Skin epidermis (tissue), 12 donors: ENCODE measurements at regions not wholly inside any gene's neighbourhood (a gene's known extent, or its start where the extent isn't known, plus 50 kb on each side); places are given as distances from the start of the nearest gene placed in this dataset.

Source experiments
- H3K27ac ChIP-seq, 21 experiments: fragments of 200-600 bp; sonication (generic) in 11 of 21; one replicate each; pipeline ENCODE4 v1.5.0; 2020; ENCODE audit warnings: mild to moderate bottlenecking in 3 of 21, inconsistent platforms in 2 of 21, moderate library complexity in 2 of 21
- H3K4me3 ChIP-seq, 7 experiments: fragments of 200-600 bp; sonication (generic) in 2 of 7; one replicate each; pipeline ENCODE4 v1.5.0; 2020; ENCODE audit warnings: inconsistent platforms in 2 of 7, mild to moderate bottlenecking in 2 of 7, moderate library complexity in 1 of 7

DNA sequence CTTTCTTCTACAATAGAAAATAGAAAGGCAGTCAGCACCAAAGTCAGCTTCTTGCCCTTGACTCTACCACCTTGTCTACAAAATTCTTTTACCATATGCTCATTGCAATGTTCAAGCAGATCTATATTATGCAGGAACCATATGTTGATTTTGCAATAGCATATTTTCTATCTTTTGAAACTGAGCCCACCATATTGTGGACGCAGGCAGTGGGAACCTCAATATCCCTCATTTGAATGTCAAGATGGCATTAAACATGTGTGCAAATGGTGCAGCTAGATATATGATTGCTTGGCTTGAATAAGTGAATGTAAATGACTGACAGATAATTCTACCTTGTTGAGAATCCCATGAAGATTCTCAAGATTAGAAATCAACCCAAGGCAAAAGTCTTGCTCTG lies 412.7 kb upstream of the FSHR start:
- no peak overlapping the region for H3K4me3 ChIP-seq

DNA sequence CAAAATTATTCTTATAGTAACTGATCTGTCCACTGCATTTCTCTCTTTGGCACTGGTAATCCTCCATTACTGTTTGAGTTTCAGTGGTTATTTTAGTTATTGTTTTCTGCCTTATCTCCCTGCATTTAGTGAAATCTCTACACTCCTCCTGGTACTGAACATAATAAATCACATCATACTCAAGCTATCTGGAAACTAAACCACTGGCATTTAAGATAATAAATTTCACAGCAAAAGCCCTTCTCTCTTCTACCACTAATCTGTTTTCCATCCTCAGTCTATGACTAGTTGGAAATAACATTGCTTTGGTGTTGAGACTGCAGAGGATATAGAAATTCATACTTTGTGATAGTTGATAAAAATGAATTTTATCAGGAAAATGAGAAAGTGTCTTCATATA lies 399.3 kb upstream of the FSHR start:
- Histone ChIP-seq H3K27ac (no peak overlapping the region), H3K4me3 (no peak overlapping the region)

More for the DNA sequence above, 412.7 kb upstream of the FSHR start:
- H3K27ac ChIP-seq, result no peak overlapping the region

DNA sequence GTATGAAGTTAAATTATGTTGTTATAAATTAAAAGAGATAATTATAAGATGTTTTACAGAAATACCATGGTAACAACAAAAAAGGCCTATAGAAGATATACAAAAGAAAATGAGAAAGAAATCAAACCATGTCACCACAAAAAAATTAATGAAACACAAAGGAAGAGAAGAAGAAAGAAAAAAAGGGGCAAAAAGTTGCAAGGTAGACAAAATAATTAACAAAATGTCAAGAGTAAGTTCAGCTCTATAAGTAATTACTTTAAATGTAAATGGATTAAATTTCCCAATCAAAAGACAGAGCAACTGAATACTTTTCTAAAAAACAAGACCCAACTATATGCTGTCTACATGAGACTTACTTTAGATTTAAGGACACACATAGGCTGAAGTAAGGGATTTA lies 378.4 kb upstream of the FSHR start:
- no peak overlapping the region for H3K27ac ChIP-seq
- no peak overlapping the region for H3K4me3 ChIP-seq

DNA sequence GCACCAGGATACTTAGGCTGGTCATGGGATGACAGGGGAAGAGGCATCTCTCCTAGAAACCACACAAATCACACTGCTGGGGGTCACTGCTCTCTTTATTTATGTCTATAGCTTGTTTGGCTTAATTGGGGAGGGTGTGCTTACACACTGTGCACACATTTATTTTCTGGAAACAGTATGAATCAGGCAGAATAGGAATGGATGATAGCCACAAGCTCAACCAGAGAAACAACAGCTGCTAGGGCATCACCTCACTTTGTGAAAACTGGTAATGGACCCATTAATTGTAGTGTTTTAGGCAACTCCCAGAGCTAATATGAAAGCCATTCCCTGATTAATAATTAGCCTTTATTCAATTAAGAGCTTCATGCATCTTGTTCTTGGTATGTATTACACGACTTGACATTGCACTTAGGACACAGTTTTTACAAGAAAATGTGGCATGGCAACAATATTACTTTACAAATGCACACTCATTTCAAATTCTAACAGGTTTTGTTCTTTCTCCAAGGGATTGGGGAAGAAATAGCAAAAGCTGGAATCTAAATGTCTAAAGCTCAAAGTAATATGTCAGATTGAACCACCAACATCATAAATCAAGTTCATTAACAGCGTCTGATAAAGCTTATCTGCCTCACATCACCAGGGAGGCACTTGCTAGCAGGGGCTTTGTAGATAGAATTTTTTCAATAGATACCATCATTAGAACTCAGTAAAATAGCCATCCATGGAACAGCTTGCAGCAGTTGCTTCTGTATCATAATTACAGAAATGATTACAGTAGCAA lies 361.9 kb upstream of the FSHR start:
- H3K4me3 ChIP-seq, result no peak overlapping the region
- no peak overlapping the region for H3K27ac ChIP-seq

DNA sequence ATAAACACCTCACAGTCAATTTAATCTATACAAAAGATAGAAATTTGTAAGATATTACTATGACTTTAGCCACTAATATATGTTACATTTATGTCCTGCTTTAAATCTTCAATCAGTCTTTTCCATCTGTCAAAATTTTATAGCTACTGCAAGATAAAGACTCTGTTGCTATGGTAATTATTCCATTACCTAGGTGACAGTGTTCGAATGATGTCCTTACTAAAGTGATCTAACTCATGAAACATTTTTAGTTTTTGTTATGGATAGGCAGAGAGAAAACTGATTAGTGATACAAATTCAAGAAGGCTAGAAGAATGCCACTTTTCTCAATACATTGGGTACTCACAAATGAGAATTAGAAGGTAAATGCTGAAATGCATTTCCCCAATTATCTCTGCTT lies 359.9 kb upstream of the FSHR start:
- H3K4me3 ChIP-seq, result no peak overlapping the region
- H3K27ac ChIP-seq, result no peak overlapping the region

DNA sequence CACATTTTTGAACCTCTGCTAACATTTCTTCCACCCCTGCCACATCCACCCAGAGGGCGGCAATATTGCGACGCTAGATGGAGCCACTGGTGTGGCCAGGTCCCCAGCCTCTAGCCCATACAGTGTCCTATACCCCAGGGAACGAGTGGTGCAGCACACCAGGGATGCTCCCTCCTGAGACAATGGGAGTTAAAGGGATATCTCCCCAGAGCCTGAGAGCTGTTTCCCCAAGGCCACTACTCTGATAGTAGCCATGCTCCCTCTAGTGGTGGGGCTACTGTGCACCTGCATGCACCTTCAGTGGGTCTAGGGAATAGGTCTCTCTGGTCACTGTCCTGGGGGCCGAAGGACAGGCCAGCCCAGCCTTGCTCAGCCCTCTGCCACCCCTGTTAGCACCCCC lies 336.4 kb upstream of the FSHR start:
- H3K4me3 ChIP-seq, result no peak overlapping the region
- H3K27ac ChIP-seq, result no peak overlapping the region

DNA sequence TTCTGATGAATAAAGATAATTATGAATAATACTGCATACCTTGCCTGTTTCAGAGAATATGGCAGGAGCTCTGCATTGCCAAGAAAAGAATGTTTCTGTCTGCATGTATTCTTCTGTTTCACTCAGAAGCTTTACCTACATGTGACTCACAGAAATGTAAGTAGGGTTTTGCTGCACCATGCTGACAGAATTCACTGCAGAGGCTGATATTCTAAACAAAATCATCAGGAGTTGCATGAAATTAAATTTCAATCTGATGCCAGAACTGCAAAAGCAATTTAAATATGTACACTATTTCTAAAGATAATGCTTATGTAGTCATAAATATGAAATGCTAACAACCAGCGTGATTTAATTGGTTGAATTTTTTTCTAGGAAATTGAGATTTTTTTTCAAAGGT lies 332.8 kb upstream of the FSHR start:
- no peak overlapping the region for H3K4me3 ChIP-seq
- no peak overlapping the region for H3K27ac ChIP-seq

DNA sequence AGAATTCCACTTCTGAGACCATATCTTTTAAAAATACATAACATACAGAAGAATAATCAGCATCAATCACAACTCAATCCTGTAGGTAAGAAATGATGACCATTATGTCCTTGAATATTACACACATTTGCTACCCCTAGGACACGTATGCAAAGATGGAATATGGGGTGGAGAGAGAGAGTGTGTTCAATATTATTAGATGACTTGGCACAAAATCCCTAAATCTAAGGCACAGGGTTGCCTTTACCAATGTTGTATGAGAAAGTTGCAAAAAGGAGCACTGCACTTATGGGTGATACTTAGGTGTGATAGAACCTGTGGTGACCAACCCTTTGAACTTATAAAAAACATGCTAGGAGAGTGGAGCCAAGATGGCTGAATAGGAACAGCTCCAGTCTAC lies 326.2 kb upstream of the FSHR start:
- Histone ChIP-seq H3K27ac (no peak overlapping the region), H3K4me3 (no peak overlapping the region)

DNA sequence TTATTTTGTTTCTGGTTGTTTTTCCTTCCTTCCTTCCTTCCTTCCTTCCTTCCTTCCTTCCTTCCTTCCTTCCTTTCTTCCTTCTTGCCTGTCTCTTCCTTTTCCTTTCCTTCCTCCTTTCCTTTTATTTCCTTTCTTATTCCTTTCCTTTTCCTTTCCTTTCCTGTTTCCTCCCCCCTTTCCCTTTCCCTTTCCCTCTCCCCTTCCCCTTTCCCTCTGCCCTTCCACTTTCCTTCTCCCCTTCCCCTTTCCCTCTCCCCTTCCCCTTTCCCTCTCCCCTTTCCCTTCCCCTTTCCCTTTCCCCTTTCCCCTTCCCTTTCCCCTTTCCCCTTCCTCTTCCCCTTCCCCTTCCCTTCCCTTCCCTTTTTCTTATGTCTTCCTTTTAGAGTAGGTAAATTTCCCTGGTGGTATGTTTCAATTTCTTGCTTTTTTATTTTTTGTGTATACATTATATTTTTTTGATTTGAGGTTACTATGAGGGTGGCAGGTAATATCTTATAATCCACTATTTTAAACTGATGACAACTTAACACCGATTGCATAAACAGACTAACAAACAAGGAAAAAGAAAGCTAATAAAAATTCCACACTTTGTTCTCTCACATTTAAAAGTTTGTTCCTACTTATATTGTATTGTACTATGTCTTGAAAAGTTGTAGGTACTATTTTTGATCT lies 311.0 kb upstream of the FSHR start:
- no peak overlapping the region for H3K27ac ChIP-seq
- no peak overlapping the region for H3K4me3 ChIP-seq

DNA sequence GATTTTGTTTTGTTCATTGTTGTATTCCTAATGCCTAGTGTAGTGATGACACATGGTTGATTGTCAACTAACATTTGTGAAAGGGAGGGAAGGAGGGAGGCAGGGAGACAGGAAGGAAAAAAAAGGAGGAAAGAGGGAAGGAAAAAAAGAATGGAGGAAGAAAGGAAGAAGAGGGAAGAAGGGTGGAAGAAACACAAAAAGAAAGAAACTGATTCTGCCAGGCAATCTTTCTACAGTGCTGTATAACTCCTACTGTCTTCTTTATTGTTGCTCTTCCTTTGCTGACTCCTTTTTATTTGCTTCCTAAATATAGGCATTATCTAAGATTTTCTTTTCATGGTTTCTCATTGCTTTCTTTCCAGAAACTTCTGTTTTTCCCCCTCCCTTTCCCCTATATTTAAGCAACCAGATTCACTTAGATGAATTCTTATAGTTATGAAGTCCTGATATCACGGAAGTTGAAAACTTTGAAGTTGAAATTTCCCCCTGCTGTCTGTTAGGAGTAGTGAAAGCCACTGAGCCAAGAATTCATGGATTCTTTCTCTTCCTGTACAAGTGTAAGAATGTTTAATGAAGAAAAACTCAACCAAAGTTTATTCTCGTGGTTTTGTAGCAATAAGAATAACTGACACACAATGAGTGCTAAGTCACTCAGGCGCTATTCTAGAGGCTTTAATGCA lies 305.1 kb upstream of the FSHR start:
- H3K27ac ChIP-seq, result no peak overlapping the region
- H3K4me3 ChIP-seq, result no peak overlapping the region

DNA sequence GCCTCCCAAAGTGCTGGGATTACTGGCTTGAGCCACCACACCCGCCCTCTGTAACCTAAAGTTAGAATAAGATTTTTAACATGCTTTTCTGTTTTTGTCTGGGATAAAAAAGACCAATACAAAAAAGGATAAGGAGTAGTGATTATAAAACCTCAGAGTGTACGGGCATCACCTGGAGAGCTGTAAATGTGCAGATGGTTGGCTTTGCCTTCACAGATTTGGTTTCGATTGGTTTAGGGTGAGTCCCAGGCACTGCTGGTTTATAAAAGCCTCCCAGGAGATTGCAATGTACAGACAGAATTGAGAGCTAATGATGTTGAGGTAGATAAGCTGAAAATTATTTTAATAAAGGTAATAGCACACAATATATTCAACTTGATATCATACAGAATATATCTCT lies 289.7 kb upstream of the FSHR start:
- Histone ChIP-seq H3K27ac (no peak overlapping the region), H3K4me3 (no peak overlapping the region)

DNA sequence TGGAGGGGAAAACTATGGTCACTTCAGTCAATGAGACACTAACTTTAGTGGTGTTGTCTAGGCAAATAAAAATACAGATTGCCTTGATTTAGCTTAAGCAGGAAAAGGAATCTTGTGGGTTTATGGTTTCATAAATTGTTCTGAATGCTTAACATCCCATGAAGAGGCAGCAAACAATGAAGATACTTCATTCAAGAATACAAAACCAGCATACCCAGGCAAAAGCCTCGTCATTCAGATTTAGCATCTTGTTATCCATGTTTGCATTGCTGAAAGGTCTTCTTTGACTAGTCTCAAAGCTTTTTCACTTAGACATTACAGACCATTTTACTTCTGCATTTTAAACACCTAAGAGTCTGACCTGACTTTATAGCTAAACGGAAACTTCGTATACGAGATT lies 272.7 kb upstream of the FSHR start:
- no peak overlapping the region for H3K4me3 ChIP-seq

DNA sequence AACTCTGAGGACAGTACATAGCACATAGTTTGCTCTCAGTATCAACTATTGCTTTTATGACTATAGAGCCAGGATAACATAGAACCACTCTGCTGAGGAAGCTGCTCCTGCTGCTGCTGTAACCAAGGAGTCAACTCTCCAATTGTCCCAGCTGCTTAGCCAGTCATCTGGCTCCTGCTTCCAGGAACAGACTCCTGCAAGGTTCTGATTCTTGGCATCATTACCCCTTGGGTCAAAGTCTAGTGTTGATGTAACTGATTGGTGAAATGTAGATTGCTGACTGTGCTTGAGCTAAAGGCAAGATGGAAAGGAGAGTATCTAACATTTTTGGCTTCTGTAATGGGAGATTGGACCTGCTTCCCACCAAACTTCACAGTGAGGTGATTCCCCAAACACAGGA lies 261.9 kb upstream of the FSHR start:
- Histone ChIP-seq H3K4me3 (no peak overlapping the region), H3K27ac (no peak overlapping the region)

More for the DNA sequence above, 272.7 kb upstream of the FSHR start:
- H3K27ac ChIP-seq, result no peak overlapping the region

DNA sequence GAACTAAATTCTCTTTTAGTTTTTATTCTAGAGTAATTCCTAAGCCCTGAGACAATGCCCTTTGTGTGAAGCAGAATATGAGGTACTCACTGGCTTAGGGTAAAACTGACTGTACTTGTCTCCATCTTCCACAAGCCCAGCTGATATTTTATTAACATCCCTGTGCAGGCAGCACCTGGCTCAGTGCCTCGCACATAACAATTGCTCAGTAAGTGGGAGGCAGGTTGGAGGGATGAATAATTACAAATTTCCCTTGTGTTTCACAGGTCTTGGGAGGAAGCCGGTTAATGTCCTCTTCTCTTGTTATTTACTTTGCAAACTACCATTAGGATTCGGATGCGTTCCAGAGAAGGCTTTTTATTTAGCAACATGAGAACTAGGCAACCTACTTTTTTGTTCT lies 249.8 kb upstream of the FSHR start:
- no peak overlapping the region for H3K27ac ChIP-seq
- no peak overlapping the region for H3K4me3 ChIP-seq

DNA sequence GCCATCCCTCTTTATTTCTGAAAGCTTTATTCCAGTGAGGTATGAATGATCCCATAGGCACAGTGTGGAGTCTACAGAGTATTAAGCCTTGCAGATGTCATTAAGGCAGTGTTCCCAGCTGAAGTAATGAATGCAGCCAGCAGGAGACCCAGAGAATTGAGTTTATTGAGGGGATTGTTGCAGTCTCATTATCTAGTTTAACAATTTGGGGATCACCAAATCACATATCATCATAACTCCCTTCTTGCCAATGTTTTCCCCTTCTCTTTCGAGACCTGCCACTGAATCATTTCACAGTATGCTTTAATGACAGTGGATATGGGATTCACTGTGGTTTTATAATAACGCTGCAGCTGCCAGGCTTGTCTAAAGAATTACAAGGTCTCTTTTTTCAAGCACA lies 249.3 kb upstream of the FSHR start:
- H3K27ac ChIP-seq, result no peak overlapping the region

DNA sequence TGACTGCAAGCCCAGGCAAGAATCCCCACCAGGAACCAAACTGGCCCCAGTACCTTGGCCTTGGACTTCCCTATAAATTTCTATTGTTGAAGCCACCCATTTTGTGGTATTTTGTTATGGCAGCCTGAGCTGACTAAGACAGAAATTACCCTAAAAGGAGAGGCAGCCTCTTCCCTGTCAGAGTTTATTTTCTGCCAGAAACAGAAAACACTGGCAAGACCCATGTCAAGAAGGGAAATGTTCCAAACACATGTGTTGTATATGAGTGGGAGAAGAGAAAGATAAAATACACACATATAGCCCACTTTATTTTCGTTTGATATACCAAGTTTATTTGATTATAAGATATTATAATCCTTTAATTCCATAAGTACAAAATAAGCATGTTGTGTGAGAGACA lies 225.1 kb upstream of the FSHR start:
- no peak overlapping the region for H3K4me3 ChIP-seq
- no peak overlapping the region for H3K27ac ChIP-seq

More for the DNA sequence above, 249.3 kb upstream of the FSHR start:
- H3K4me3 ChIP-seq, result no peak overlapping the region

DNA sequence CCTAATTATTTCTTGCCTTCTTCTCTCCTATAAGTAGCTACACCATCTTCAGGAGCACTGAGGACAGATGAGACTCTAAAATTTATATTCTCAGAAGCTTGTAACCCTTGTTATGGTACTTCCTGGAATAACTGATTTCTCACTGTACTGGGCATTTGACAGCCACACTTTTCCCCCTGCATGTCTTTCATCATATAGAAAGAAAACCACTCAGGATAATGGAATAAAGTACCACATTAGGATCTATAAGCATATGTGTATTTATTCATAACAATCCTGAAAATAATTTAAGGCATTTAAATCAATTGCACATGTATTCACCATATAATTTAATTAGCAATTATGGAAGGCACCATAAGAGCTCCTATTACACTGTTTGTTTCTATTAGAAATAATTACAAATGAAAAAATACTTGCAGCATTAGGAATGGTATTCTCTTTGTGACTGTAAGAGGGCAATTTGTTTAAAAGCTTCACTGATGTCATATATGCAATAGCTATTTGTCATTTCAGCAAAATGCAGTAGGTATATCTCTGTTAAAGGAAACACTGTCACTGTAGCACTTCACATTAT lies 216.9 kb upstream of the FSHR start:
- Histone ChIP-seq H3K27ac (no peak overlapping the region), H3K4me3 (no peak overlapping the region)

DNA sequence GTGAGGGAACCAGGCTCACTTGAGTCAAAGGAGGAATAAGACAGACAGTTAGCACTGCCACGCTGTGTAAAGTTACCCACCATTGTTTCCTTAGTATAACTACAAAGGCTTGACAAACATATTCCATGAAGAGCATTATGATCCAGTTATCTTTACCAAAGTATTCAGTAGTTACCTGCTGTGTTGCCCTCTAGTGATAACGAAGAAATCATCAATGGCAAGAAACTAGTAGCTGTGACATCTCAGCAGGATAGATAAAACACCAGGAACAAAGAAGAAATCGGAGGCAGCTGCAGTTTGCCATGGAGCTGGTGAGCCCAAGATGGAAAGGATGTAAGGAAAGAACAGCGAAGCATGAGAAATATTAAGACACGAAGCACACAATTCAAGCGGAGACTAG lies 215.3 kb upstream of the FSHR start:
- Histone ChIP-seq H3K27ac (no peak overlapping the region), H3K4me3 (no peak overlapping the region)

DNA sequence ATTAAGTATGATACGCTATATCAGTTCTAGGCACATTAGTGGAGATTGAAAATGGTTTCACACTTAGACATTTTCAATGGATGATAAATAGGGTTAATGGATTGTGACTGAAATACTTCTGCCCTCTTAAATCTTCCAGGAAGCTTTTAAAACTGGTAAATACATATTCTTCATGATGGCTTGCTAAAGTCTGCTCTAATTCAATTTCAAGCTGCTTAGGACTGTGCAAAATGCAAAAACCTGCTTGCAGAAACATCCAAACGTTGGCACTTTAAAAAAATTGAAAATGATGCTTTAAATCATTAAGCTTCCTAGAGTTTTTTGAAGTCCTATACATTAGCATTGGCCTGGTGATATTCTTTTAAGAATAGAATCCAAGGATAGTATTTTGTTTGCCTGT lies 214.8 kb upstream of the FSHR start:
- Histone ChIP-seq H3K4me3 (no peak overlapping the region), H3K27ac (no peak overlapping the region)

DNA sequence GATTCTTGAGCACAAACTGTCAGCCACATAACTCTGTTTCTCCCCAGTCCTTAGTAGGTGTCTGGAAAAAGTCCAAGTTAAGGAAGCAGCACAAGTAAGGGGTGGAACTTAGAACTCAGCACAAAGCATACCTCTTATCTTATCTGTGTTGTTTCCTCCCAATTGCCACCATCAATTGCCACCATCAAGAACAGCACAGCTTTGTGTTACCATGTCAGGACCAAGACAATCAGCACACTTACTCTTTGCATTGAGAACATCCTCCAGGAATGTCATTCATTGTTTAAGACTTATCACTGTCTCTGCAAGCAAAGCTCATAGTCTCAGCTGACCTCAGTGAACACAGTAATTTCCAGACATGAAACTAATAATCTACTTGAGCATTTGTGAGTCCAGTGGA lies 212.7 kb upstream of the FSHR start:
- H3K27ac ChIP-seq, result no peak overlapping the region
- no peak overlapping the region for H3K4me3 ChIP-seq

DNA sequence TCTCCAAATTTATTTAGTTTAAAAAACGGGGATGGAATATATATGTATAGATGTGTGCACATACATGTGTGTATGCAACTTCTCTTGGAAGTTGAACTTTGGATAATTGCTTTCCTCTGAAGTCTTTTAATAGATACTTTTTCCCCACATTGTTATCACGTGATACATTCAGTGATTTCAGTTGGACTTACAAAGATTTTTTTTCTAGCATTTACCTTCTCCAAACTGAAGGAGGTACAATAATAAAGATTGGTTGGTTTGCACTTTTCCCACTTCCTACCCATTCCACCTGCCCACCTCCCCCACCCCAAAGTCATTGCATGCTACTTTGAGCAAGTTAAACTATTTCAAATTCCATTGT lies 206.1 kb upstream of the FSHR start:
- H3K4me3 ChIP-seq, result no peak overlapping the region
- no peak overlapping the region for H3K27ac ChIP-seq
